HG03280 (cell line): ENCODE measurements at regions not wholly inside any gene's neighbourhood (a gene's known extent, or its start where the extent isn't known, plus 50 kb on each side); places are given as distances from the start of the nearest gene placed in this dataset.

Source experiments
- ATAC-seq: cut with Tn5 transposase; IDR thresholded peaks from one replicate; pipeline ENCODE4 v1.9.1; 2021; ENCODE audit warnings: mild to moderate bottlenecking, moderate library complexity; ENCODE audit not compliant: unreplicated experiment

- no peak for ATAC-seq
Observed at GRCh38 chr9:129321286-129322021, 143.4 kb upstream of the IER5L start.

GRCh38 chr9:129320575-129321285 is 142.7 kb upstream of the IER5L start:
- no peak for ATAC-seq

GRCh38 chr9:129319938-129320481 is 141.9 kb upstream of the IER5L start:
- no peak for ATAC-seq

- no peak for ATAC-seq
Observed at GRCh38 chr9:129319076-129319937, 141.2 kb upstream of the IER5L start.

GRCh38 chr9:129318121-129319075 is 140.3 kb upstream of the IER5L start:
- ATAC-seq = no peak

- no peak for ATAC-seq
Observed at GRCh38 chr9:129317179-129318011, 139.3 kb upstream of the IER5L start.

- no peak for ATAC-seq
Observed at GRCh38 chr9:129316281-129317030, 138.4 kb upstream of the IER5L start.

- no peak for ATAC-seq
Observed at GRCh38 chr9:129313331-129313955, 135.4 kb upstream of the IER5L start.

GRCh38 chr9:129312251-129313122 is 134.4 kb upstream of the IER5L start:
- ATAC-seq = no peak

GRCh38 chr9:129311643-129312042 is 133.6 kb upstream of the IER5L start:
- ATAC-seq = no peak

GRCh38 chr9:129310666-129311350 is 132.7 kb upstream of the IER5L start:
- no peak for ATAC-seq

GRCh38 chr9:129309906-129310305 is 131.8 kb upstream of the IER5L start:
- ATAC-seq = no peak

GRCh38 chr9:129309041-129309430 is 131.0 kb upstream of the IER5L start:
- no peak for ATAC-seq

- ATAC-seq = no peak
Observed at GRCh38 chr9:129307227-129307970, 129.3 kb upstream of the IER5L start.

- no peak for ATAC-seq
Observed at GRCh38 chr9:129306318-129306973, 128.4 kb upstream of the IER5L start.
